A549 (cell line): ENCODE measurements at regions not wholly inside any gene's neighbourhood (a gene's known extent, or its start where the extent isn't known, plus 50 kb on each side); places are given as distances from the start of the nearest gene placed in this dataset.

Experiments used
- ATAC-seq, 2 experiments: fragments of 200-7000 bp in 1 of 2; fragments of >200 bp in 1 of 2; cut with Nextera tagmentation in 1 of 2; cut with Tn5 transposase in 1 of 2; 3 replicates each; pipeline versions ENCODE4 v1.8.0 to v1.9.1; 2018 to 2020; ENCODE audit warnings: mild to moderate bottlenecking in 1 of 2, moderate library complexity in 1 of 2
- CTCF ChIA-PET: fragments of 300-600 bp; sonication (Branson Sonifier 250); formaldehyde crosslinking; extraction: SDS; loops from one replicate; lab custom pipeline; 2021; ENCODE audit warnings: antibody characterized with exemption, inconsistent platforms; lab: Yijun Ruan, JAX
- POLR2A ChIA-PET: fragments of 350-600 bp; formaldehyde crosslinking; extraction: SDS; loops from one replicate; lab custom pipeline; 2021; ENCODE audit warnings: antibody characterized with exemption, inconsistent platforms; lab: Yijun Ruan, JAX
- DNase-seq, 2 experiments: peaks; one replicate each; pipeline versions ENCODE4 v3.0.0 to v3.0.0-alpha.2; 2011 to 2016; ENCODE audit warnings: low read depth in 1 of 2, low spot score in 1 of 2
- FAIRE-seq: peaks from 2 replicates; lab custom pipeline; 2011; peaks lifted over from hg19 to GRCh38; lab: Jason Lieb, UNC
- H3K27ac ChIP-seq, 2 experiments: fragments of >200 bp; sonication (Bioruptor Twin); formaldehyde crosslinking; 3 replicates each; pipeline ENCODE4 v1.5.1; 2016 to 2017
- H3K4me1 ChIP-seq: fragments of >200 bp; sonication (Bioruptor Twin); formaldehyde crosslinking; 3 replicates; pipeline ENCODE4 v1.6.1; 2016
- H3K4me2 ChIP-seq: fragments of >200 bp; sonication (Bioruptor Twin); formaldehyde crosslinking; 3 replicates; pipeline ENCODE4 v1.6.1; 2016
- H3K4me3 ChIP-seq: fragments of >200 bp; sonication (Bioruptor Twin); formaldehyde crosslinking; 3 replicates; pipeline ENCODE4 v1.5.1; 2016
- H3K9me3 ChIP-seq: fragments of >200 bp; sonication (Bioruptor Twin); formaldehyde crosslinking; 3 replicates; pipeline ENCODE4 v1.6.1; 2016
- ATOH8 ChIP-seq: fragments of 250-450 bp; sonication (Bioruptor Pico); IDR thresholded peaks from 2 replicates; pipeline ENCODE4 v1.5.0; 2020; ENCODE audit warnings: low read depth, mild to moderate bottlenecking, moderate library complexity
- CHD4 ChIP-seq: fragments of 200-600 bp; sonication (generic); IDR thresholded peaks from 2 replicates; pipeline ENCODE4 v1.6.1; 2016; ENCODE audit warnings: antibody characterized with exemption, mild to moderate bottlenecking, borderline replicate concordance
- E2F6 ChIP-seq: IDR thresholded peaks from 2 replicates; pipeline ENCODE4 v1.6.1; 2012; ENCODE audit warnings: low read depth, borderline replicate concordance
- EHF ChIP-seq: fragments of 250-450 bp; sonication (Bioruptor Pico); IDR thresholded peaks from 2 replicates; pipeline ENCODE4 v1.5.0; 2020; ENCODE audit warnings: mild to moderate bottlenecking
- EP300 ChIP-seq, 2 experiments: fragments of >200 bp; sonication (Bioruptor Twin); formaldehyde crosslinking; IDR thresholded peaks; 2 replicates in 1 of 2; 3 replicates in 1 of 2; pipeline ENCODE4 v1.6.1; 2016 to 2017
- FOXS1 ChIP-seq: fragments of 250-450 bp; sonication (Bioruptor Pico); IDR thresholded peaks from 2 replicates; pipeline ENCODE4 v1.5.0; 2020; ENCODE audit warnings: mild to moderate bottlenecking, moderate library complexity
- GATA3 ChIP-seq: IDR thresholded peaks from 2 replicates; pipeline ENCODE4 v1.6.1; 2012; ENCODE audit warnings: borderline replicate concordance
- HMGXB4 ChIP-seq: fragments of 250-450 bp; sonication (Bioruptor Pico); IDR thresholded peaks from 2 replicates; pipeline ENCODE4 v1.5.0; 2021; ENCODE audit warnings: mild to moderate bottlenecking, moderate library complexity, borderline replicate concordance
- HOXA7 ChIP-seq: fragments of 250-450 bp; sonication (Bioruptor Pico); IDR thresholded peaks from 2 replicates; pipeline ENCODE4 v1.5.0; 2020; ENCODE audit warnings: mild to moderate bottlenecking, moderate library complexity
- JUN ChIP-seq, 2 experiments: fragments of >200 bp; sonication (Bioruptor Twin); formaldehyde crosslinking; IDR thresholded peaks; 2 replicates in 1 of 2; 3 replicates in 1 of 2; pipeline ENCODE4 v1.6.1; 2016 to 2017
- KDM1A ChIP-seq: fragments of 200-600 bp; sonication (generic); IDR thresholded peaks from 2 replicates; pipeline ENCODE4 v1.6.1; 2016; ENCODE audit warnings: low read depth, mild to moderate bottlenecking
- KDM5A ChIP-seq: fragments of 200-600 bp; sonication (generic); IDR thresholded peaks from 2 replicates; pipeline ENCODE4 v1.6.1; 2016; ENCODE audit warnings: antibody characterized with exemption, mild to moderate bottlenecking
- MAFK ChIP-seq: fragments of 450-650 bp; IDR thresholded peaks from 2 replicates; pipeline ENCODE4 v1.6.1; 2014; ENCODE audit not compliant: partially characterized antibody
- MAZ ChIP-seq: fragments of 150-350 bp; IDR thresholded peaks from 2 replicates; pipeline ENCODE4 v1.6.1; 2014; ENCODE audit warnings: antibody characterized with exemption, low read depth, low read length, borderline replicate concordance
- NR3C1 ChIP-seq: fragments of >200 bp; sonication (Bioruptor Twin); formaldehyde crosslinking; IDR thresholded peaks from 3 replicates; pipeline ENCODE4 v1.6.1; 2017
- POLR2A ChIP-seq: IDR thresholded peaks from 2 replicates; pipeline ENCODE4 v1.6.1; 2012; ENCODE audit warnings: mild to moderate bottlenecking, low read length
- POLR2AphosphoS2 ChIP-seq: conservative IDR thresholded peaks from 2 replicates; pipeline ENCODE4 v1.6.1; 2012; ENCODE audit warnings: low read length, improper control_type of control experiment, inconsistent platforms
- RAD21 ChIP-seq, 2 experiments: fragments of >200 bp in 1 of 2; sonication (Bioruptor Twin) in 1 of 2; formaldehyde crosslinking in 1 of 2; IDR thresholded peaks in 1 of 2; conservative IDR thresholded peaks in 1 of 2; 2 replicates in 1 of 2; 3 replicates in 1 of 2; pipeline ENCODE4 v1.6.1; 2012 to 2018; ENCODE audit warnings: inconsistent platforms in 1 of 2
- RCOR1 ChIP-seq: fragments of 150-350 bp; IDR thresholded peaks from 2 replicates; pipeline ENCODE4 v1.6.1; 2014; ENCODE audit warnings: antibody characterized with exemption, low read length, low read depth
- REST ChIP-seq: fragments of 200-600 bp; sonication (generic); IDR thresholded peaks from 2 replicates; pipeline ENCODE4 v1.6.1; 2016; ENCODE audit warnings: antibody characterized with exemption, mild to moderate bottlenecking, moderate library complexity
- RNF2 ChIP-seq: fragments of 200-600 bp; sonication (generic); IDR thresholded peaks from 2 replicates; pipeline ENCODE4 v1.6.1; 2016; ENCODE audit warnings: low read depth, mild to moderate bottlenecking, antibody characterized with exemption, moderate library complexity, borderline replicate concordance
- SMC3 ChIP-seq: fragments of >200 bp; sonication (Bioruptor Twin); formaldehyde crosslinking; IDR thresholded peaks from 3 replicates; pipeline ENCODE4 v1.6.1; 2018; ENCODE audit warnings: inconsistent platforms
- SREBF2 ChIP-seq: fragments of 450-650 bp; IDR thresholded peaks from 2 replicates; pipeline ENCODE4 v1.6.1; 2014; ENCODE audit warnings: mild to moderate bottlenecking, moderate library complexity
- TP53 ChIP-seq: fragments of 250-450 bp; sonication (Bioruptor Pico); IDR thresholded peaks from 2 replicates; pipeline ENCODE4 v1.5.0; 2021; ENCODE audit warnings: mild to moderate bottlenecking, moderate library complexity
- ZFP36 ChIP-seq: fragments of 450-650 bp; IDR thresholded peaks from 2 replicates; pipeline ENCODE4 v1.6.1; 2014; ENCODE audit warnings: borderline replicate concordance; ENCODE audit not compliant: partially characterized antibody
- ZSCAN20 ChIP-seq: fragments of 250-450 bp; sonication (Bioruptor Pico); IDR thresholded peaks from 2 replicates; pipeline ENCODE4 v1.8.0; 2022; ENCODE audit warnings: mild to moderate bottlenecking, moderate library complexity
- WGBS: methylation state at CpG from one replicate; pipeline ENCODE4 v1.1.6; 2017; ENCODE audit errors: missing lambda C conversion rate; 5-methylcytosine and 5-hydroxymethylcytosine counted together

DNA sequence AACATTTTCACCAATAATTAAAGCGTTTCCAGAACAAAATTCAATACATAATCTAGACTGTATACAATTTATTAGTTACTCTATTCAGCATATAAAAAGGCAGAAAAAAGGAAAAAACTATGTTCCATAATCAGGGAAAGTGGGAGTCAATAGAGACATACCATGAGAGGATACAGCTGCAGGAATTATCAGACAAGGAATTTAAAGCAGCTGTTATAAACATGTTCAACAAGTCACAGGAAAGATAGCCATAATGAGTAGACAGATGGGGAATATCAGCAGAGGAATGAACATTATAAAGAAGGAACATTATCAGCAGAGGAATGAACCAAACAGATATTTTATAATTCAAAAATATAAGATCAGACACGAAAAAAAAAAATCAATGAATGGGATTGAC is 500.6 kb upstream of the RPS6KA3 start:
- DNase-seq (no peak), ATAC-seq (no peak), FAIRE-seq (no peak)
- 34% methylated on average over 2 of the region's 2 CpGs for WGBS
- POLR2A ChIA-PET: no interaction called here
- CTCF ChIA-PET: interaction anchor here (0.7 kb wide), 1 partner anchor 12 kb away, joined by 3 read pairs; no protein-coding TSS in a partner anchor
- Histone ChIP-seq H3K4me1 (no peaks in the 10 kb centered on the region), H3K9me3 (no peaks in the 10 kb centered on the region), H3K4me3 (no peak overlapping the region), H3K27ac (no peak overlapping the region), H3K4me2 (no peak overlapping the region)
- TF ChIP-seq POLR2AphosphoS2: no peak

DNA sequence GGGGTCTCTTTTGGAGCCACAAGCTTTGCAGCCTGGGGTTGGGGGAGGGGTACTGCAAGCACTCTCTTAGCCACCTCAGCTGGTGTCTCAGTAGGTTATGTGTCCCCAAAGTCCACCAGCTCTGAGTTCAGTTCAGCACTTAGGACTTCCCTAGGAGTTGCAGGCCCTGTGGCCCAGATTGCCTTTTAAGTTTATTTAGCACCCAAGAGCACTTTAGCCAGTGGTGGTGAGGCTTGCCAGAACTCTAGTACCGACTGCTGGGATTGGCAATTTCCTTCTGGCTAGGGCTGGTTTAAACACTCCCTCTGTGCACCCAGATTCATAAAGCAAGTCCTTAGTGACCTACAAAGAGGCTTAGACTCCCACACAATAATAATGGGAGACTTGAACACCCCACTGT is 489.9 kb upstream of the RPS6KA3 start:
- H3K4me2 ChIP-seq: no peak overlapping the region
- ChIA-PET CTCF (no interaction called here), POLR2A (no interaction called here)
- TF ChIP-seq ZSCAN20: no peak
- no peak for TF ChIP-seq JUN (IDR thresholded peaks at IDR 0.05)
- no peak for TF ChIP-seq GATA3
- no peak for TF ChIP-seq CHD4
- TF ChIP-seq MAFK: no peak
- TF ChIP-seq MAZ: no peak
- TF ChIP-seq KDM5A: no peak
- TF ChIP-seq HMGXB4 (CRISPR knock-in tag): no peak
- TF ChIP-seq EHF (CRISPR knock-in tag): no peak
- TF ChIP-seq ZFP36: no peak
- no peak for TF ChIP-seq SMC3
- TF ChIP-seq POLR2A: no peak
- TF ChIP-seq KDM1A: no peak
- FAIRE-seq (no peak), ATAC-seq (no peak), DNase-seq (no peak)
- 0 out of 3 replicates have a peak, but pooled peaks cover 3% of the 10 kb centered on the region for H3K4me1 ChIP-seq
- no peak overlapping the region for H3K27ac ChIP-seq
- no peaks in the 10 kb centered on the region for H3K9me3 ChIP-seq
- 57% methylated on average over 1 of the region's 1 CpG for WGBS
- H3K4me3 ChIP-seq: no peak overlapping the region

DNA sequence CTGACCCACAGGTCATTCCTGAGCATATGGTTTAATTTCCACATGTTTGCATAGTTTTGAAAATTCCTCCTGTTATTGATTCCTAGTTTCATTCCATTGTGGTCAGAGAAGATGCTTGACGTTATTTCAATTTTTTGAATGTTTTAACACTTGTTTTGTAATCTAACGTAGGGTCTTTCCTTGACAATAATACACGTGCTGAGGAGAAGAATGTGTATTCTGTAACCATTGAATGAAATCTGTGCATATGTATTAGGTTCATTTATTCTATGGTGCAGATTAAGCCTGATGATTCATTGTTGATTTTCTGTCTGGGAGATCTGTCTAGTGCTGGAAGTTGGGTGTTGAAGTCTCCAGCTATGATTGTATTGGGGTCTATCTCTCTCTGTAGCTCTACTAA is 486.4 kb upstream of the RPS6KA3 start:
- TF ChIP-seq EP300 (IDR thresholded peaks at IDR 0.05) (no peak), JUN (IDR thresholded peaks at IDR 0.05) (no peak), FOXS1 (CRISPR knock-in tag) (no peak), SMC3 (no peak), E2F6 (no peak), RNF2 (no peak), HOXA7 (CRISPR knock-in tag) (no peak), NR3C1 (no peak), TP53 (CRISPR knock-in tag) (no peak), RAD21 (conservative IDR thresholded peaks at IDR 0.05 in 1 of 2, IDR thresholded peaks at IDR 0.05 in 1 of 2) (no peak)
- no peak for ATAC-seq
- 45% methylated on average over 3 of the region's 3 CpGs for WGBS
- peak; percentile 63 for FAIRE-seq
- CTCF ChIA-PET: no interaction called here
- Histone ChIP-seq H3K4me1 (0 out of 3 replicates have a peak, but pooled peaks cover 3% of the 10 kb centered on the region), H3K4me3 (no peak overlapping the region), H3K27ac (no peak overlapping the region), H3K9me3 (no peaks in the 10 kb centered on the region), H3K4me2 (no peak overlapping the region)
- POLR2A ChIA-PET: no interaction called here
- DNase-seq: no peak

DNA sequence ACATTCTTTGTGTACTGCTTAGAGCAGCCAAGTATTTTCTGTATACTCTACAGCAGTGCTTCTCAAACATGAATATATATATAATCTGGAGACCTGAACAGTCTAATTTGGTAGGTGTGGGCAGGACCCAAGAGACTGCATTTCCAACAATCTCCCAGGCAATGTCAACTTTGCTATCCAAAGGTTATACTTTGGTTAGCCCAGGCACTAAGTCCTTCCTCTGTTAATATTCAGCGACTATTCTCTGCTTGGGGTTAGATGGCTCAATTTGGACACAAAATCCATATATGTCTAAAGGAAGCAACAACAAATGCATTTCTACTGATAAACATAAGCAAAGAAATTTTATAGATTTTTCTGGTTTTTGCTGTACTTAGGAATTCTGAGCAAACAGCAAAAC is 480.0 kb upstream of the RPS6KA3 start:
- ChIA-PET POLR2A (no interaction called here), CTCF (no interaction called here)
- no peak overlapping the region for H3K4me2 ChIP-seq
- DNase-seq (no peak), ATAC-seq (no peak), FAIRE-seq (peak; percentile 51)
- no peaks in the 10 kb centered on the region for H3K4me1 ChIP-seq
- H3K4me3 ChIP-seq: no peak overlapping the region
- no peak overlapping the region for H3K27ac ChIP-seq
- H3K9me3 ChIP-seq: no peaks in the 10 kb centered on the region
- WGBS: 71% methylated on average over 1 of the region's 1 CpG
- no peak for TF ChIP-seq RCOR1
- TF ChIP-seq SREBF2: no peak
- TF ChIP-seq GATA3: no peak
- TF ChIP-seq REST: no peak
- TF ChIP-seq E2F6: no peak
- TF ChIP-seq ATOH8 (CRISPR knock-in tag): no peak
- TF ChIP-seq ZFP36: no peak
